ENCODE measurements at regions not wholly inside any gene's neighbourhood (a gene's known extent, or its start where the extent isn't known, plus 50 kb on each side); places are given as distances from the start of the nearest gene placed in this dataset.

- DNase-seq: no peak
Measured at GRCh38 chr11:20249796-20250195, 89.5 kb upstream of the DBX1 start.

DNA sequence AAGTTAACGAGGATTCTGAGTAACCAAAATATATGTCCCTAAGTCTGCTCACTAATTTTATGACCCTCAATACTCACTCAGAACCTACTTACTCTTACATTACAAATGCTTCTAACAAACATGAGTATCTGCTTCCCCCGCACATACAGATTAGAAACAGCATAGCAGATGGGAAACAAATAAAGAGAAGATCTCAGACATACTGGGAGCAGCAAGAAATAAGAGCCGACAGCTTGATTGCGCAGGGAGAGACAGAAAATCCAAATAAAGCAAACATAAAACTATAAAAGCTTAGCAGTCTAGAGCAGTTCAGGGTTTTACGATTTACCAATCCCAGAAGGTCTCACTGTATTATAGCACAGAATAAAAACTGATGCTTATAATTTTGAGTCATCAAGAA lies 89.1 kb upstream of the DBX1 start:
- DNase-seq: no peak

GRCh38 chr11:20248871-20249270 lies 88.6 kb upstream of the DBX1 start:
- no peak for DNase-seq

DNA sequence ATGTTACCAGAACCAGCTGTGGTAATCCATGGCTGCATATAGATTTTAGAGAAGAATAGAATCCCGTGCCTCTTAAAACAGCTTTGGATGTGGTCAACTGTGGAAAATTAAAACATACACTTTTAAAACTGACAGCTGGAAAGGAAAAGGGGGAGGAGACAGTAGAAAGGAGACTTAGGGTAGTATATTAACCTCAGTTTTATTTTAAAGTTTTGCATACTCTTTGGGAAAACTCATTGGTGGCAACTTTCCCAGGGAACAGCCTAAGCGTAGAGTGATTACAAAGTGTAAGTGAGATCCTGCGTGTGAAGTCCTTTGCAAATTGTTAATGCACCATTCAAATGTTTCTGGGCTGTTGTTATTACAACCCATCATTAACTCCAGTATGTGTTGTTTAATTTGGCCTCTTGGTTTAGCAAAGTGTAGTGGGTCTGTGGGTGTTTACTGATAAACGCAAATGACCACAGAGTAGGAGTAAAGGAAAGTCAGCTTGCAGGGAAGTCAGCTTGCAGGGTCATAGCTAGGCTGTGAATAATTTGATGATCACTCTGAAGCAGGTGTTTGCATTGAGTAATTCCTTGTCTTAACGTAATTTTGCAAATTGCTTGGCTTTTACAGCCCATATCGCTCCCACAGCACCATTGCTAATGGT lies 88.0 kb upstream of the DBX1 start:
- DNase-seq: no peak

- DNase-seq: no peak
Measured at GRCh38 chr11:20247591-20248007, 87.3 kb upstream of the DBX1 start.

DNA sequence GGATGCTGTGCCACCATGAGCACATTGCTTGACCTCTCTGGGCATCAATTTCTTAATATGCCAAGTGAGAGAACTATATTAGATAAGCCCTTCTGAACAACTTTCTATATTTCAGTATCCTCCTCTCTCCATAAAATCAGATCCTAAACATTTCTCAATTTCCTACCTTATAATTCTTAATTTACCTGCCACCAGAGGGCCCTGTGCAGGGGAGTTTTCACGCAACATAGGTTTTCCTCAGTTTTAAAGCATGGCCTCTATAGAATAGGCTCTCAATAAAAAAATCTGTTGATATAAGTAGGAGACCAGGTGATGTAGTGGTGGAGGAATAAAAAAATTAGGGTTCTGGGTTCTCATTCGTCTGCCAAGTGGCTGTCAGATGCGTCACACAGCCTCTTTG lies 83.7 kb upstream of the DBX1 start:
- DNase-seq: no peak

DNA sequence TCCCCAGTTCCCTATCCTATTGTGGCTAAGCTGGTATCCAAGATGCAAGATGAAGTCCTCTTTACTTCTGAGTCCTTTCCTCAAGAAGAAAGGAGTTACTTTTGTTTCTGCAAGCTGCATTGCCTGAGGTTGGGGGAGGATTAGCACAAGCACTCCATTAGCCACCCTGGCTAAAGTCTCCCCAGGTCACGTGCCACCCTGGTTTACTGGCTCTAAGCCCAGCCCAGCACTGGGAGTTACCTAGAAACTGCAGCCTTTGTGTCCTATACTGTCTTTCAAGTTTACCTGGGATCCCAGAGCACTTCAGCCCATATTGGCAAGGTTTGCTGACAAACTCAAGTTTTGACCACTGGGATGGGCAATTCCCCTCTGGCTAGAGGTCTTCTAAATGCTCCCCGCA lies 78.4 kb upstream of the DBX1 start:
- DNase-seq: no peak

GRCh38 chr11:20235164-20235563 lies 74.9 kb upstream of the DBX1 start:
- no peak for DNase-seq

GRCh38 chr11:20227631-20228030 lies 67.4 kb upstream of the DBX1 start:
- no peak for DNase-seq

DNA sequence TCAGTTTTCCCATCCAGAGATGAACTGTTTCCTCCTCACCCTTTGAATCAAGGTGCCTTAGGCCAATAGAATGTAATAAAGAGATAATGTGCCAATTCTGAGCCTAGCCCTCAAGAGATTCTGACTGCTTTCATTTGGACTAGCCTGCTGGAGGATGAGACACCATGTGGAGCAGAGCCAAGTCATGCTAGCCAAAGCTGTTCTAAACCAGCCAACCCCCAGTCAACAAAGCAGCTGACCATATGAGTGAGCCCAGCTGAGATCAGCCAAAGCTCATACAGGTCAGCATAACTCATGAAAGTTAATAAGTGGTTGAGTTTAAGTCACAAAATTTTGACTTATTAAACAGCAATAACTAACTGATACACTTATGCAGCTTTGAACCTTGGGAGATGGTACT lies 66.7 kb upstream of the DBX1 start:
- DNase-seq: no peak

DNA sequence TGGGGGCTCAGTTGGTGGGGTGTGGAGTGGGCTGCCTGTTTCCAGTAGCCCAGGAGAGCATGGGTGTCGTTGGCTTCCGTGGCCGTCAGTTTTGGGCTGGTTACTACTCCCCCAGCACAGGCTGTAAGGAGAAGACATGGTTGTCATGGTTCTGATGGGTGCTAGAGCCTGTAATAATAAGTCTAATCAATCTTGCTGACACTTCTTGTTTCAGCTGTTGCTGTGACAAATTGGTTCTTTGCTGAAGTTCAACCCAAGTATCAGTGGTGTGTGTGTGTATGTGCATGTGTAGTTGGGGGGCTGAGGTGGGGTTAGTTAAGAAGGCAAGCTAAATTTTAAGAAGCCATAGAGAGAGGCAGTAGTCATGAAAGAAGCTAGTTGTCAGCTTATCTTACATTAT lies 61.3 kb upstream of the DBX1 start:
- no peak for DNase-seq

DNA sequence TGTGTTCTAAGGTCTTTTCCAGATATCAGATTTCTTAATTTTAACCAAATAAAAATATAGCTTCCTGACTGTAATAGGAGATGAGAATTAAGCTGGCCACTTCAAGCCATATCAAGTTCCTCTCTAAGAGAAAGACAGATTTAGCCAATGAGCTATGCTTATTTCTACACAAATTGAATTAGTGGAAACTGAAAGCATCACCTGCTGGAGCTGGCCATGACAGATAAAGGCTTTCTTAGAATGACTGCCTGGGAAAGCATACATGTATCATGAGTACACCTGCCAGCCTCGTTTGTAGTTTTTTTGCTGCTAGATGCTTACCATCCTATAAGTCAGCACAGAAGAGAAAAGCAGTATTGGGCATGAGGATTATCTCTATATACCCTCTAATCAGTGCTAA lies 53.5 kb upstream of the DBX1 start:
- no peak for DNase-seq

- DNase-seq: no peak
Measured at GRCh38 chr11:20211691-20212090, 51.4 kb upstream of the DBX1 start.

Data from hippocampal formation (tissue), 2 donors.